Breast epithelium (tissue), 4 donors: ENCODE measurements at regions not wholly inside any gene's neighbourhood (a gene's known extent, or its start where the extent isn't known, plus 50 kb on each side); places are given as distances from the start of the nearest gene placed in this dataset.

Experiments used
- DNase-seq, 2 donors: peaks; one replicate each; pipeline ENCODE4 v3.0.0-alpha.2; 2019; ENCODE audit warnings: low spot score in 2 of 2
- H3K27ac ChIP-seq, 2 donors: fragments of 200-600 bp; sonication (generic) in 1 of 2; one replicate each; pipeline ENCODE4 v1.5.1; 2016 to 2019; ENCODE audit warnings: mild to moderate bottlenecking in 1 of 2
- H3K27me3 ChIP-seq, 2 donors: fragments of 200-600 bp; sonication (generic) in 1 of 2; one replicate each; pipeline versions ENCODE4 v1.5.1 to v1.6.0; 2017 to 2019; ENCODE audit warnings: control low read depth in 1 of 2, mild to moderate bottlenecking in 1 of 2
- H3K36me3 ChIP-seq: fragments of 200-600 bp; one replicate; pipeline ENCODE4 v1.5.1; 2019
- H3K4me1 ChIP-seq, 2 donors: fragments of 200-600 bp; sonication (generic); one replicate each; pipeline ENCODE4 v1.5.1; 2016 to 2019; ENCODE audit warnings: control low read depth in 1 of 2
- H3K4me3 ChIP-seq, 3 donors: fragments of 200-600 bp; sonication (generic); 1 replicate in 2 of 3; 2 replicates in 1 of 3; pipeline ENCODE4 v1.5.1; 2016 to 2019; ENCODE audit warnings: mild to moderate bottlenecking in 3 of 3, moderate library complexity in 2 of 3
- H3K9me3 ChIP-seq, 2 donors: fragments of 200-600 bp; sonication (generic) in 1 of 2; one replicate each; pipeline ENCODE4 v1.5.1; 2016 to 2019; ENCODE audit warnings: control low read depth in 1 of 2
- POLR2A ChIP-seq: fragments of 450-650 bp; IDR thresholded peaks from one replicate; pipeline ENCODE4 v1.6.1; 2016; ENCODE audit warnings: antibody characterized with exemption, mild to moderate bottlenecking, moderate library complexity
- POLR2AphosphoS5 ChIP-seq, 3 donors: sonication (generic); formaldehyde crosslinking; IDR thresholded peaks; one replicate each; pipeline ENCODE4 v1.6.1; 2017; ENCODE audit warnings: antibody characterized with exemption in 3 of 3
- intact Hi-C: fragments of 100-400 bp; cut with DNase I; formaldehyde crosslinking; loops from one replicate; pipeline ENCODE4 v1.15.1; 2023; ENCODE audit warnings: low total_unique reads
- TF ChIP-seq, protein P1 (sequence below), 3 donors: fragments of 450-650 bp; IDR thresholded peaks; one replicate each; pipeline ENCODE4 v1.5.1; 2016 to 2017; ENCODE audit warnings: antibody characterized with exemption in 3 of 3, mild to moderate bottlenecking in 3 of 3, moderate library complexity in 3 of 3

DNA sequence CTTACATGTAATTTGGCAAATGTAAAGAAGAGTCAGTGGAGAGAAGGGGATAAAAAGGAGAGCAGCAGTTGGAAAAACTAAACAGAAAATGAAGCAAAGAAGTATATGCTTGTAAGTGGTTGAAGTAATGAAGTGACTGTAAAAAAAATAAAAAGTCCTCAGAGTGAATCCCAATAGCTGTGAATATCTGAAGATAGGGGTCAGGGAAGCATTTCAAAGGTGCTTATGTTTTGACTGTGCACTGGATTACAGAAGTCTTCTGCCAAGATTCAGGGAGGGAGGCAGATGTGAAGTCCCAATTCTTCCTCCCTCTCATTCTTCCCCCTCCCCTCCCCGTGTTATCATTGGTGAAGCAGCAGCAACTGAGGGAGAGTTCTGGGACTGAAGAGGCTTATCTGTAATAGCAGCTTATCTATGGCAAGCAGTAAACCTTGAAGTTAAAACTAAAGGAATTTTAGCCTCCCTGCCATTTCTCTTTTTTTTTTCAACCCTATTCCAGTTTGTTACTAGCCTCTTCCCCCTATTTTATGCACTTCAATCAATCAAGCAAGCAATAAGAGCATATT lies 597.9 kb downstream of the IGSF11 start:
- H3K4me1 ChIP-seq, result no peaks in the 10 kb centered on the region
- no peak for DNase-seq
- no peak overlapping the region for H3K27ac ChIP-seq
- H3K9me3 ChIP-seq, result no peaks in the 10 kb centered on the region
- no peaks in the 10 kb centered on the region for H3K27me3 ChIP-seq
- TF ChIP-seq, protein P1, sequence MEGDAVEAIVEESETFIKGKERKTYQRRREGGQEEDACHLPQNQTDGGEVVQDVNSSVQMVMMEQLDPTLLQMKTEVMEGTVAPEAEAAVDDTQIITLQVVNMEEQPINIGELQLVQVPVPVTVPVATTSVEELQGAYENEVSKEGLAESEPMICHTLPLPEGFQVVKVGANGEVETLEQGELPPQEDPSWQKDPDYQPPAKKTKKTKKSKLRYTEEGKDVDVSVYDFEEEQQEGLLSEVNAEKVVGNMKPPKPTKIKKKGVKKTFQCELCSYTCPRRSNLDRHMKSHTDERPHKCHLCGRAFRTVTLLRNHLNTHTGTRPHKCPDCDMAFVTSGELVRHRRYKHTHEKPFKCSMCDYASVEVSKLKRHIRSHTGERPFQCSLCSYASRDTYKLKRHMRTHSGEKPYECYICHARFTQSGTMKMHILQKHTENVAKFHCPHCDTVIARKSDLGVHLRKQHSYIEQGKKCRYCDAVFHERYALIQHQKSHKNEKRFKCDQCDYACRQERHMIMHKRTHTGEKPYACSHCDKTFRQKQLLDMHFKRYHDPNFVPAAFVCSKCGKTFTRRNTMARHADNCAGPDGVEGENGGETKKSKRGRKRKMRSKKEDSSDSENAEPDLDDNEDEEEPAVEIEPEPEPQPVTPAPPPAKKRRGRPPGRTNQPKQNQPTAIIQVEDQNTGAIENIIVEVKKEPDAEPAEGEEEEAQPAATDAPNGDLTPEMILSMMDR (IDR thresholded peaks at IDR 0.05), result no peak
- no peak for TF ChIP-seq POLR2AphosphoS5 (IDR thresholded peaks at IDR 0.05)
- no peak for TF ChIP-seq POLR2A
- no peaks in the 10 kb centered on the region for H3K36me3 ChIP-seq
- no peak overlapping the region for H3K4me3 ChIP-seq
- intact Hi-C loops, result no loop called here

DNA sequence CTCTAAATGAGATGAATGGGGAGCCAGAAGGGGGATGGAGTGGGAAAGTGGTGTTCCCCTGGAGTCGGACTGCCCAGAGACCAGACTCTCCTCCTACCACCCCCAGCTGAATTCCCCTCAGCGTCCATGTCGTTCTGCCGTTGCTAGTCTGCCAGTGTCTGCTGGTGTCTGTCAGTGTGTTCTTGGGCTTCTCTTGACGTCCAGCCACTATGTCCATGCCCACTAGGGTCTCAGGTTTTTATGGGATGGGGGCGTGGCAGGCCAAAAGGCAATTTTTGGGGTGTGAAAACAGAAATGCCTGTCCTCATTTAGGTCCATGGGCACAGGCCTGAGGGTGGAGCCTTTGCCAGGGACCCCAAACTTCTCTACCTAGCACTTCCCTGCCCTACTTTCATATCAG lies 589.6 kb downstream of the IGSF11 start:
- Histone ChIP-seq H3K4me3 (no peak overlapping the region), H3K36me3 (no peaks in the 10 kb centered on the region), H3K27ac (no peak overlapping the region), H3K4me1 (no peaks in the 10 kb centered on the region), H3K9me3 (peaks cover 0 to 7% of the 10 kb centered on the region in 2 donors), H3K27me3 (no peaks in the 10 kb centered on the region)
- TF ChIP-seq POLR2A (no peak), POLR2AphosphoS5 (IDR thresholded peaks at IDR 0.05) (no peak)
- TF ChIP-seq, protein P1 (IDR thresholded peaks at IDR 0.05), result no peak
- intact Hi-C loops, result no loop called here
- no peak for DNase-seq

DNA sequence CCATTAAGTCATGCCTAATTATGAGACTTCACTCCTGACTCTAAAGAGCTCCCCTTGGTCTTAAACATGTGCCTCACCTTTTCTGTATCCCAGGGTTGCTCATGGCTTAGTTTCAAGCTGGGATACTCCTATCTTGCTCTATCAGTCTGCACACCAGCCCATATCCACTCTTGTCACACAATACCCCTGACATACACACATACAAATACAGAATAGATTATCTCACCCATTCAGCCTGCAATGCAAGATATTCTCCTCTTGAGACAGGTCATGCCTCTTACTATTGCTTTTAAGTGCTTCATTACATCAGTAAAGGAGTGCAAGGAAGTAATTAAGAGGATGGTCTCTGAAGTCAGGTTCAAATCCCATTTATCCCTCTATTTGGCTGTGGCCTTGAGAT lies 587.3 kb downstream of the IGSF11 start:
- H3K36me3 ChIP-seq, result no peaks in the 10 kb centered on the region
- intact Hi-C loops, result no loop called here
- no peak overlapping the region for H3K4me3 ChIP-seq
- TF ChIP-seq POLR2A, result no peak
- TF ChIP-seq POLR2AphosphoS5 (IDR thresholded peaks at IDR 0.05), result no peak
- TF ChIP-seq, protein P1 (IDR thresholded peaks at IDR 0.05), result no peak
- H3K27ac ChIP-seq, result no peak overlapping the region
- H3K27me3 ChIP-seq, result no peaks in the 10 kb centered on the region
- peaks cover 0 to 24% of the 10 kb centered on the region in 2 donors for H3K9me3 ChIP-seq
- DNase-seq, result no peak
- no peaks in the 10 kb centered on the region for H3K4me1 ChIP-seq

DNA sequence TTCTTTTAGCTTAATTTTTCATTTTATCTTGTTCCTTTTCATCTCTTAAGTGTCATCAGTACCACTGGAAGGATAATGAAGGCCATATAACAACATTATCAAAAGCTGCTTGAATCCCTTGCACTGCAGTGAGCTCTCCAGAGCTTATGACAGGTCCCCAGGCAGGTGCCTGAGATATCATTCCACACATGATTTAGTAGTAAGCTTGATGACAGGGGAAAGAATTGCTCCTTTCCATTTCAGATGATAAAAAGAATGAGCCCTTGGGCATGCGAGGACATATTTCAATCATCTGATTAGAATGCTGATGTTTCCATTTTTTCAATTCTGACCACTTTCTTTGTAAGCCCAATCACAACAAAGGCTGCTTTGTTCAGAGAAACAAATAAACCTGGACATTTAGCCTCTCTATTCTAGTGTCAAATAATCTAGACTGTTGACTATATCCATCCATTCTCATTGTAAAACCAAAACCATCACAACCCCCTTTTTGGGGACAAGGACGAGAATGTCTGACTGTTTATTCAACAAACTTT lies 567.8 kb downstream of the IGSF11 start:
- no peak overlapping the region for H3K27ac ChIP-seq
- no peaks in the 10 kb centered on the region for H3K36me3 ChIP-seq
- H3K4me1 ChIP-seq, result no peaks in the 10 kb centered on the region
- no peak for DNase-seq
- no peak overlapping the region for H3K4me3 ChIP-seq
- H3K9me3 ChIP-seq, result no peaks in the 10 kb centered on the region
- TF ChIP-seq, protein P1 (IDR thresholded peaks at IDR 0.05), result no peak
- no peak for TF ChIP-seq POLR2AphosphoS5 (IDR thresholded peaks at IDR 0.05)
- TF ChIP-seq POLR2A, result no peak
- H3K27me3 ChIP-seq, result no peaks in the 10 kb centered on the region
- intact Hi-C loops, result no loop called here

DNA sequence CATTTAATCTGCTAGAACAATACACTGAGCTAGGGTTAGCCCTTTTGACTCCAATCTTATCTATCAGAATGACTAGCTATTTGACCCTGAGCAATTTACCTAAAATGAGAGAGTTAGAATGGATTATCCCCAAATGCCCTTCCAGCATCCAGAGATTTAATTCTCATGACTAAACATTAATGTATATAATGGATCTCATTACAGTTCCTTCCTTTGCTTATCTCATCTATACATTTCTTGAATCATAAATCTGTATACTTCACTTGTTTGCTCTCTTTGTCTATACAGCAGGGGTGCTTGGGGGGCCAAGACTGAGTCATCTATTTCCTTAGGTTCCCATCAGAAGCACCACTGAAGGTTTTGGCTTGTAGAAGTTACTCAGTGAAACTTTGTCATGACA lies 565.8 kb downstream of the IGSF11 start:
- H3K9me3 ChIP-seq, result no peaks in the 10 kb centered on the region
- intact Hi-C loops, result no loop called here
- DNase-seq, result no peak
- no peak overlapping the region for H3K4me3 ChIP-seq
- TF ChIP-seq POLR2AphosphoS5 (IDR thresholded peaks at IDR 0.05) (no peak), POLR2A (no peak)
- TF ChIP-seq, protein P1 (IDR thresholded peaks at IDR 0.05), result no peak
- no peaks in the 10 kb centered on the region for H3K4me1 ChIP-seq
- no peaks in the 10 kb centered on the region for H3K36me3 ChIP-seq
- no peaks in the 10 kb centered on the region for H3K27me3 ChIP-seq
- H3K27ac ChIP-seq, result no peak overlapping the region
